Activated CD4-positive, alpha-beta memory T cell treated with anti-CD3 and anti-CD28 coated beads, Interleukin-2, amount 10 ng/mL, durations not matched to agents 7 days and 5 days (primary cell): ENCODE measurements at regions not wholly inside any gene's neighbourhood (a gene's known extent, or its start where the extent isn't known, plus 50 kb on each side); places are given as distances from the start of the nearest gene placed in this dataset.

ENCODE experiments used
- CTCF ChIA-PET: fragments of 350-600 bp; sonication (Branson Sonifier 250); formaldehyde crosslinking; loops from one replicate; lab custom pipeline; 2021; ENCODE audit warnings: antibody characterized with exemption, inconsistent platforms; lab: Charles Lee
- POLR2A ChIA-PET: fragments of 350-600 bp; sonication (Branson Sonifier 250); formaldehyde crosslinking; loops from one replicate; lab custom pipeline; 2021; ENCODE audit warnings: antibody characterized with exemption; lab: Charles Lee
- DNase-seq: peaks from one replicate; pipeline ENCODE4 v3.0.0-alpha.2; 2020
- H3K27ac Mint-ChIP-seq: one replicate; pipeline ENCODE4 v1.8.0; 2021; ENCODE audit warnings: mild to moderate bottlenecking, mixed read lengths
- H3K27me3 Mint-ChIP-seq: one replicate; pipeline ENCODE4 v1.8.0; 2021; ENCODE audit warnings: mixed read lengths
- H3K36me3 Mint-ChIP-seq: one replicate; pipeline ENCODE4 v1.8.0; 2021; ENCODE audit warnings: low read depth, mixed read lengths
- H3K4me1 Mint-ChIP-seq: one replicate; pipeline ENCODE4 v1.8.0; 2021; ENCODE audit warnings: mixed read lengths
- H3K4me3 Mint-ChIP-seq: one replicate; pipeline ENCODE4 v1.8.0; 2021; ENCODE audit warnings: mild to moderate bottlenecking, mixed read lengths
- H3K9me3 Mint-ChIP-seq: one replicate; pipeline ENCODE4 v1.8.0; 2021; ENCODE audit warnings: mixed read lengths

GRCh38 chr5:28580616-28581015 lies 1542.2 kb upstream of the CDH9 start:
- CTCF ChIA-PET = no interaction called here
- Mint-ChIP-seq H3K36me3 (no peaks in the 10 kb centered on the region), H3K4me1 (no peaks in the 10 kb centered on the region), H3K27me3 (no peaks in the 10 kb centered on the region), H3K27ac (no peak overlapping the region), H3K4me3 (no peak overlapping the region), H3K9me3 (peaks cover 25% of the 10 kb centered on the region)
- DNase-seq = no peak
- POLR2A ChIA-PET = no interaction called here

- ChIA-PET POLR2A (no interaction called here), CTCF (no interaction called here)
- Mint-ChIP-seq H3K27ac (no peak overlapping the region), H3K9me3 (peaks cover 33% of the 10 kb centered on the region), H3K36me3 (no peaks in the 10 kb centered on the region), H3K4me1 (no peaks in the 10 kb centered on the region), H3K4me3 (no peak overlapping the region), H3K27me3 (no peaks in the 10 kb centered on the region)
- DNase-seq = no peak
These were observed 1537.6 kb upstream of the CDH9 start for GRCh38 chr5:28576022-28576421.

- POLR2A ChIA-PET = no interaction called here
- H3K9me3 Mint-ChIP-seq = peaks cover 28% of the 10 kb centered on the region
- DNase-seq = no peak
- no peaks in the 10 kb centered on the region for H3K27me3 Mint-ChIP-seq
- CTCF ChIA-PET = no interaction called here
- no peak overlapping the region for H3K27ac Mint-ChIP-seq
- no peak overlapping the region for H3K4me3 Mint-ChIP-seq
- no peaks in the 10 kb centered on the region for H3K4me1 Mint-ChIP-seq
- no peaks in the 10 kb centered on the region for H3K36me3 Mint-ChIP-seq
These were observed 1537.0 kb upstream of the CDH9 start for GRCh38 chr5:28575368-28575767.

GRCh38 chr5:28574606-28575005 lies 1536.2 kb upstream of the CDH9 start:
- POLR2A ChIA-PET = no interaction called here
- no peak overlapping the region for H3K4me3 Mint-ChIP-seq
- no peak overlapping the region for H3K27ac Mint-ChIP-seq
- no peaks in the 10 kb centered on the region for H3K27me3 Mint-ChIP-seq
- H3K9me3 Mint-ChIP-seq = peaks cover 28% of the 10 kb centered on the region
- H3K36me3 Mint-ChIP-seq = no peaks in the 10 kb centered on the region
- CTCF ChIA-PET = no interaction called here
- no peaks in the 10 kb centered on the region for H3K4me1 Mint-ChIP-seq
- DNase-seq = no peak

- CTCF ChIA-PET = no interaction called here
- Mint-ChIP-seq H3K4me1 (no peaks in the 10 kb centered on the region), H3K27me3 (no peaks in the 10 kb centered on the region), H3K9me3 (peaks cover 12% of the 10 kb centered on the region), H3K36me3 (no peaks in the 10 kb centered on the region), H3K27ac (no peak overlapping the region), H3K4me3 (no peak overlapping the region)
- POLR2A ChIA-PET = no interaction called here
- no peak for DNase-seq
These were observed 1528.7 kb upstream of the CDH9 start for GRCh38 chr5:28567048-28567447.

GRCh38 chr5:28561522-28561921 lies 1523.1 kb upstream of the CDH9 start:
- Mint-ChIP-seq H3K4me1 (no peaks in the 10 kb centered on the region), H3K27me3 (no peaks in the 10 kb centered on the region), H3K9me3 (peaks cover 12% of the 10 kb centered on the region), H3K27ac (no peak overlapping the region), H3K4me3 (no peak overlapping the region), H3K36me3 (no peaks in the 10 kb centered on the region)
- no peak for DNase-seq
- CTCF ChIA-PET = no interaction called here
- POLR2A ChIA-PET = no interaction called here

GRCh38 chr5:28558196-28558595 lies 1519.8 kb upstream of the CDH9 start:
- no peak overlapping the region for H3K27ac Mint-ChIP-seq
- H3K4me1 Mint-ChIP-seq = no peaks in the 10 kb centered on the region
- no peaks in the 10 kb centered on the region for H3K27me3 Mint-ChIP-seq
- no peak for DNase-seq
- peaks cover 6% of the 10 kb centered on the region for H3K9me3 Mint-ChIP-seq
- H3K36me3 Mint-ChIP-seq = no peaks in the 10 kb centered on the region
- H3K4me3 Mint-ChIP-seq = no peak overlapping the region
- ChIA-PET CTCF (no interaction called here), POLR2A (no interaction called here)

- H3K9me3 Mint-ChIP-seq = peaks cover 5% of the 10 kb centered on the region
- no peaks in the 10 kb centered on the region for H3K36me3 Mint-ChIP-seq
- H3K4me1 Mint-ChIP-seq = no peaks in the 10 kb centered on the region
- no peaks in the 10 kb centered on the region for H3K27me3 Mint-ChIP-seq
- H3K4me3 Mint-ChIP-seq = no peak overlapping the region
- CTCF ChIA-PET = no interaction called here
- POLR2A ChIA-PET = no interaction called here
- DNase-seq = no peak
- no peak overlapping the region for H3K27ac Mint-ChIP-seq
These were observed 1518.7 kb upstream of the CDH9 start for GRCh38 chr5:28557114-28557513.

- DNase-seq = no peak
- ChIA-PET CTCF (no interaction called here), POLR2A (no interaction called here)
- Mint-ChIP-seq H3K27ac (no peak overlapping the region), H3K9me3 (peaks cover 3% of the 10 kb centered on the region), H3K4me3 (no peak overlapping the region), H3K36me3 (no peaks in the 10 kb centered on the region), H3K27me3 (no peaks in the 10 kb centered on the region), H3K4me1 (no peaks in the 10 kb centered on the region)
These were observed 1511.2 kb upstream of the CDH9 start for GRCh38 chr5:28549588-28549987.

GRCh38 chr5:28548856-28549255 lies 1510.5 kb upstream of the CDH9 start:
- CTCF ChIA-PET = no interaction called here
- no peak overlapping the region for H3K27ac Mint-ChIP-seq

GRCh38 chr5:28544501-28544900 lies 1506.1 kb upstream of the CDH9 start:
- Mint-ChIP-seq H3K4me1 (no peaks in the 10 kb centered on the region), H3K4me3 (no peak overlapping the region), H3K36me3 (no peaks in the 10 kb centered on the region), H3K27me3 (no peaks in the 10 kb centered on the region), H3K27ac (no peak overlapping the region), H3K9me3 (peaks cover 13% of the 10 kb centered on the region)
- ChIA-PET CTCF (no interaction called here), POLR2A (no interaction called here)
- DNase-seq = no peak

More at GRCh38 chr5:28548856-28549255, 1510.5 kb upstream of the CDH9 start:
- Mint-ChIP-seq H3K27me3 (no peaks in the 10 kb centered on the region), H3K4me3 (no peak overlapping the region), H3K4me1 (no peaks in the 10 kb centered on the region), H3K36me3 (no peaks in the 10 kb centered on the region), H3K9me3 (peaks cover 4% of the 10 kb centered on the region)
- DNase-seq = no peak
- POLR2A ChIA-PET = no interaction called here

- Mint-ChIP-seq H3K27ac (no peak overlapping the region), H3K4me1 (no peaks in the 10 kb centered on the region), H3K4me3 (no peak overlapping the region), H3K27me3 (no peaks in the 10 kb centered on the region), H3K36me3 (no peaks in the 10 kb centered on the region), H3K9me3 (peaks cover 13% of the 10 kb centered on the region)
- POLR2A ChIA-PET = no interaction called here
- CTCF ChIA-PET = no interaction called here
- DNase-seq = no peak
These were observed 1505.2 kb upstream of the CDH9 start for GRCh38 chr5:28543473-28544098.

- DNase-seq = no peak
These were observed 1504.6 kb upstream of the CDH9 start for GRCh38 chr5:28542987-28543386.

GRCh38 chr5:28523888-28524635 lies 1485.7 kb upstream of the CDH9 start:
- no peaks in the 10 kb centered on the region for H3K36me3 Mint-ChIP-seq
- ChIA-PET POLR2A (no interaction called here), CTCF (no interaction called here)
- no peaks in the 10 kb centered on the region for H3K27me3 Mint-ChIP-seq
- no peaks in the 10 kb centered on the region for H3K4me1 Mint-ChIP-seq
- no peak overlapping the region for H3K27ac Mint-ChIP-seq
- no peak for DNase-seq
- no peak overlapping the region for H3K4me3 Mint-ChIP-seq
- H3K9me3 Mint-ChIP-seq = peaks cover 23% of the 10 kb centered on the region

More at GRCh38 chr5:28542987-28543386, 1504.6 kb upstream of the CDH9 start:
- H3K4me1 Mint-ChIP-seq = no peaks in the 10 kb centered on the region
- no peak overlapping the region for H3K4me3 Mint-ChIP-seq
- no peak overlapping the region for H3K27ac Mint-ChIP-seq
- H3K36me3 Mint-ChIP-seq = no peaks in the 10 kb centered on the region
- POLR2A ChIA-PET = no interaction called here
- CTCF ChIA-PET = no interaction called here
- peaks cover 16% of the 10 kb centered on the region for H3K9me3 Mint-ChIP-seq
- H3K27me3 Mint-ChIP-seq = no peaks in the 10 kb centered on the region
